HuH-7.5 (cell line): ENCODE measurements at regions not wholly inside any gene's neighbourhood (a gene's known extent, or its start where the extent isn't known, plus 50 kb on each side); places are given as distances from the start of the nearest gene placed in this dataset.
"Not testable (repeated sequence)": the region's sequence is repeated elsewhere in the genome, so short reads cannot be mapped to it uniquely, and the experiment has no call there.

Experiments
- DNase-seq: peaks from one replicate; pipeline ENCODE4 v3.0.0; 2011; ENCODE audit warnings: low spot score

DNA sequence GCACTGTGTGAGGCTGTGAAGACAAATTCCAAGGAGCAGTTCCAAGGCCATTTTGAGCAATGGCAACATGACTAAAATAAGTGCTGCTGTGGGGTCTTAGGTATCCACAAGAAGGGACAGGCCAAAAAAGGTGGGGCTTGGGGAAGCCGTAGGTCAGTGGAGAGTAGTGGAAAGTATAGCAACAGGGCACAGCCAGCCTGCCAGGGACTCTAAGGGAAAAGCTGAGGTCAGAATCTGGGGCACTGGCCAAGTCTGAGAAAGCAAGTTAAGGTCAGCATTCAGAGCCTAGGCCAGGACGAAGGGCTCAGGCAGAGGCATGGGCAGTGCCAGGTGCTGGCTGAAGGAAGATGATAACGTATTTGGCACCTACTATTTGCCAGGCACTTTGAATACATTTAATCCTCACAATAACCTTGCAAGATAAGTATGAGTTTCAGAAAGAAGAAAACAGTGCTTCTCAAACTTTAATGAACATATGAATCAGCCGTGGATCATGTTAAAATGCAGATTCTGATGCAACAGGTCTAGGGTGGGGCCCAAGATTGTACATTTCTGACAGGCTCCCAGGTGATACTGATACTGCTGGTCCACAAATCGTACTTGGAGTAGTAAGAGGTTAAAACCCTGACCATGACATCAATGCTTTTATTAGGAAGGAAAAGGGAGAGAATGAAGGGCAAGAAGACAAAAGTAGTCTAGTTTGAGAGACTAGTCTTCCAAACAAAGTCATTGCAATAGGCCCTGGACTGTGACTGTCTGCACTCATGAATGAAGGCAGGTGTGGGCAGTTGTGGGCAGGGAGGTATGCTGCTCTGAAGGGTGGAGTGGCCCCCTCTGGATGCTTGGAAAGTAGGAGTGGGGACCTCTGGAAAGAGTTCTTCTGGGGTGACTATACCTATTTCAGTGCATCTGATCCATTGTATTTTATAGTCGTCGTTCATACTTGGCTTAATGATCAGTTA, 106.3 kb upstream of the ANKRD28 start:
- no peak for DNase-seq

DNA sequence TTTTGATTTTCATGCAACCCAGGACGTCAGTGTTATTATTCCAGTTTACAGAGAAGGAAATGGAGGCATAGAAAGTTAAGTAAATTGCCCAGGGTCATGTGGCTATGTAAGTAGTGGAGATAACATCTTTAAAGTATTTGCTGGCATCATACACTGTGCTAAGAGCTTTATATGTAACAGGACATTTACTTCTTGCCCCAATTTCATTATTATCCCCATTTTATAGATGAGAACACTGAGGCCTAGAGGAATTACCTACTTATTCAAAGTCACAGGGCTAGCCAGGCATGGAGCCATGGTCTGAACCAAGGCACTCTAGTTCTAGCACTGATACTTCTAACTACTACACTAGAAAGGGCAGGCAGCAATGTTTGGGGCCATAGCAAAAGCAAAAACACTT, 107.3 kb upstream of the ANKRD28 start:
- no peak for DNase-seq

DNA sequence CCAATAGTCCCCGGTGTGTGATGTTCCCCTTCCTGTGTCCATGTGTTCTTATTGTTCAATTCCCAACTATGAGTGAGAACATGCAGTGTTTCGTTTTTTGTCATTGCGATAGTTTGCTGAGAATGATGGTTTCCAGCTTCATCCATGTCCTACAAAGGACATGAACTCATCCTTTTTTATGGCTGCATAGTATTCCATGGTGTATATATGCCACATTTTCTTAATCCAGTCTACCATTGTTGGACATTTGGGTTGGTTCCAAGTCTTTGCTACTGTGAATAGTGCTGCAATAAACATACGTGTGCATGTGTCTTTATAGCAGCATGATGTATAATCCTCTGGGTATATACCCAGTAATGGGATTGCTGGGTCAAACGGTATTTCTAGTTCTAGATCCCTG, 109.6 kb upstream of the ANKRD28 start:
- not testable (repeated sequence) for DNase-seq

DNA sequence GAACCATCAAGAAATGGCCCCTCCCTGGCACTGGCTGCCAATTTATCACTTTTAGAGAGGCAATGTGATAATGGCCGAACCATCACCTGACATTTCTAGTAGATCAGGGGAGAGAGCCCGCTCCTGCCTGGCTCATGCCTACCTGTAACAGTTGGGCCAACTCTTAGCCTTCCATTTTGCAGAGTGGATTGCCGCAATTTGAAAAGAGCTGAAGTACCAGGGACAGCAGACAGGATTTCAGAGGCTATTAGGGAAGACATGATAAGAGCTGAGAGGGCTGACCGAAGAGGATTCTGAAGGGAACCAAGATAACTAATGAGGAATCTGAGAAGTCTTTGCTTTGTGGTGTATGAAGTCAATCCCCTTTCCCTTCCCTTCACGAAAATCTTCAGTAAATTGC, 121.2 kb upstream of the ANKRD28 start:
- no peak for DNase-seq

DNA sequence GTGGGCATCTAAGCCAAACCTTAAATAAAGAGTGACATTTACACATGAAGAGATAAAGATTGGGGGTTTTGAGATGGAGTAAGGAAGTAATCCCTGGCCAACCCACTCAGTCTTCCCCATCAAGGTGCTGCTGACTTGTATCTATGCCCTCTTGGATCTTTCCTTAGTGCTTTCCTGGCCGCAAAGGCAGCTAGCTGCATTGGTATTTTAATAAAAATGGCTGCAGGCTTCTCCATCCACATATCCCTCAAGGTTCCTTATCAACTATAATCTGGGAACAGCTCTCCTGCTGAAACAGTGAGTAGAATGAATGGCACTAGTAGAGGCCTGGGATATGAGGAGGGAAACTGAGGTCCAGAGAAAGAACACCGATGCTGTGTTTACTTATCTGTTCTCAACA, 122.2 kb upstream of the ANKRD28 start:
- DNase-seq: no peak

DNA sequence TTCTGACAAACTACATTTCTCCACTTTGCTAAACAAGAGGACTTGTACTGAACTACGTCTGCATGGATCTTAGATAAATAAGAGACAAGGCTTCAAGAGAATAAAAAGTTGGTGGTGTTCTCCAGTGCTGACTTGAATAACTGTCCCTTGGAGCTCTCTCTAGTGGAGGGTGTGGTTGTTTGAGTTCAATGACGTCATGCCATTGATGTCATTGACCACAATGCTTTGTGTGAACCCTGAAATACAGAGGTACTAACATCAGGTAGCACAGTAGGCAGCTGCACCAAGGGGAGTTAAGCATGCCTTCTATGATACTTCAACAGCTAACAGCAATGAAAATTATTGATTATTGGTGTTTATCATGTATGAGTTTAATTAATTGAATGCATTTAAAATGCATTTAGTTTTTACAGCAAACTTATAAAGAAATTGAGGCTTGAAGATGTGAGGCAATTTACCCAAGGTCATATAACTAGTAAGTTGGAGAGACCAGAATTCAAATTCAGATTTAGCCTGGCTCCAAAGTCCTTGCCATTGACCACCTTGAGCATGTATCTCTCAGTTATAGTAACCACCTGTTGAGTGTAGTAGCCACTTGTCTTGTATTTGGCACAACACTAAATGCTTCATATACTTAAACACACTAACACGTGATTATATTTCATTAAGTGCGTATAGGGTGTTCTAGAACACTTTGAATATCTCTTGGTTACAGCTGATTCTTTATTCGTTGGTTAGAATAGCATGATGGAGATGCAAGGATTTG, 126.0 kb upstream of the ANKRD28 start:
- DNase-seq: no peak

DNA sequence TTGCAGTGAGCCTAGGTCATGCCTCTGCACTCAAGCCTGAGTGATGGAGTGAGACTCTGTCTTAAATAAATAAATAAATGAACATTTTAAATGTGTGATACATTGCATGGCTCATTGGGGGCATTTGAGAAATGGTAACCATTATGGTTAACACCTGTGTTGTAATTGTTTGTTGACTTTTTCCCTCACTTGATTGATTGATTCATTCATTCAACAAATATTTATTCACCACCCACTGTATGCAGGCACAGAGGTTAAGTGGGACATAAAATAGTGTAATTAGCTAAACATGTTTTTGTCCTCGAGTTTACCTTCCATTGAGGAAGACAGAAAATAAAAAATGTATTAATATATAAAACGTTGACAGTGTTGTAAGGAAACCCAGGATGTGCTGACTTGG, 127.1 kb upstream of the ANKRD28 start:
- no peak for DNase-seq

DNA sequence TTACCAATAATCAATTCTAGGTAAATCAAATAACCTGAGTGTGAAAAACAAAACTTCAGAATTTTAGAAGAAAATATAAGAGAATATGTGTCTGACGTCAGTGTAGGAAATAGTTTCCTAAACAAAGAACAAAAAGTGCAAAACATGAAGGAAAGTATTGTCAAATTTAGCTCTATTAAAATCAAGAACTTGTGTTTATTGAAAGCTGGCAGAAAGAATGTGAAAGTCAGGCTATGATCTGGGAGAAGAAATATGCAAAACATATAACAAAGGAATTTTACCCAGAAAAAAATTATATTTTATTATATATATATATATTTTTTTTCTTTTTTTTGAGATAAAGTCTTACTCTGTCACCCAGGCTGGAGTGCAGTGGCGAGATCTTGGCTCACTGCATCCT, 129.1 kb upstream of the ANKRD28 start:
- no peak for DNase-seq

DNA sequence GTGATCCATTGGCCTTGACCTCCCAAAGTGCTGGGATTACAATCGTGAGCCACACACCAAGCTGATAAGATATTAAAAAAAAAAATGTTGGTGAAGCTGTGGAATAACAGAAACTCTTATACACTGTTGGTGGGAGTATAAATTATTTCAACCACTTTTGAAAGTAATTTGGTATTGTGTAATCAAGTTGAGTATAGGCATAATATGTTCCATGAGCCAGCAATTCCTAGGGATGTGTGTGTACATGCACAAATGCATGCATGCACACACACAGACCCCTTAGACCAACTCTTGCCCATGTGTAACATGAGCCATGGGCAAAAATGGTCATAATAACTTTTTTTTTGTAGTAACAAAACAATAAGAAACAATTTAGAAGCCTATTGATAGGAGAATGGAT, 130.2 kb upstream of the ANKRD28 start:
- no peak for DNase-seq

DNA sequence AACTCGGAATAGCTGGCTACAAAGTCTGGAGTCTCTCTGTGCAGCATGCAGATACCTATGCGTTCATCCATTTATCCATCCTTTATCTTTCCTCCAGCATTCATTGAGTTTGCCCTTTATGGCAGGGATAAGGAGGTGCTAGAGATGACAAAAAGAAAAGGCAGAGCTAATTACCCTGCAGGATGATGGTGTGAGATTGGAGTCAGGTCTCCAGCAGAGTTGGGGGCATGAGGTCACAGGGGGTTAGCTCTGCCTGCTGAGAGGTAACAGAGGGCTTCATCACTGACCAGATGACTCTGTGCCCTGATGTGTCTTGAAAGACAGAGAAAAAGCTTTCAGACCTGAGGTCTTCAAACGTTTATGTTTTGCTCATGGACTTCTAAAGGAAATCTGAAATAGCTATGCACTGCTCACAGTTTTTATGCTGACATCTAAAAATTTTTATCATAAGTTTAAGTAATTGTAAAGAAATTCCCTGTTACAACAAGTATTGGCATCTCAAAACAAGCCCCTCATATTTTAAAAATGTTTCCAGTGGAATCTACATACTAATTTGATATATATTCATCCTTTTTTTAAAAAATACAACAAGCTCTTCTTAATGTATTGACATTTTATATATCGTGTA, 132.3 kb upstream of the ANKRD28 start:
- DNase-seq: no peak

DNA sequence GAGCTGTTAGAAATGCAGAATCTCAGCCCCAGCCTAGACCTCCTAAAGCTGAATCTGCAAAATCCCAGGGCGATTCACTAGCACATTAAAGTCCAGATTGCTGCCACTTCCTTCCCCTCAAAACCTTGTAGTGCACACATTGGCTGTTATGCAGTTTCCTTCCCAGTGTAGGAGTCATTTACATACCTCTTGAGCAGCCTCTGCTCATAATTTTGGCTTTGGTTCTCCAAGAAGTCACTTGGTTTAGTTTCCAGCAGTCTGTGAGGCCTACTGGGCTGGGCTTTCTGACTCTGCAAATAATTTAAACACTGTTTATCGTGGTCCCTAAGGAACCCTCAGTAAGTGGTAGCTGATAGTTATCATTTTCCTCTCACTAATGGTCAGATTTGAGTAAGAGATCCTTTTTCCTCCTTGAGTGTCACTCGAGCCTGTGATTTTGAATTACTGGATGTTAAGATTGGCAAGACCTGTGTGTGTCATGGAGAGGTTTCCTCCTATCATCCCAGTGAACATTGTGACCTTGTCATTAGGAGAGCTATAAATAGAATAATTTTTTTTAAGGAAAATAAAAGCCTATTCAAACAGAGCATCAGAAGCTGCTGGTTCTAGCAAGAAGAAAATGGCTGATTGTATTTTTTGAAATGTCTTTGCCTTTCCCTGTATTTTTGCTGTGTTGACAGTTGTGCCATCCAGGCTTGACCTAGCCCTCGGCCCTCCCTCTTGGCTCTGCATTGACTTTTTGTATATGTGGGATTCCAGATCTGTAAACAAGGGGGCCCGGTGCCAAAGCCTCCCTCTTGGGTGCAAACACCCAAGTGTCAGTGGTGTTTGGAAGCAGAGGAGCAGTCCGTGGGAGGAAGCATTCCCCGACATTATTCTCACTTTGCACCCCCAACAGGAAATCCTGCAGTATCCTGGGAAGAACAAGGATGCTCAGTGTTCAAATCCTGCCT, 134.8 kb upstream of the ANKRD28 start:
- DNase-seq: no peak

DNA sequence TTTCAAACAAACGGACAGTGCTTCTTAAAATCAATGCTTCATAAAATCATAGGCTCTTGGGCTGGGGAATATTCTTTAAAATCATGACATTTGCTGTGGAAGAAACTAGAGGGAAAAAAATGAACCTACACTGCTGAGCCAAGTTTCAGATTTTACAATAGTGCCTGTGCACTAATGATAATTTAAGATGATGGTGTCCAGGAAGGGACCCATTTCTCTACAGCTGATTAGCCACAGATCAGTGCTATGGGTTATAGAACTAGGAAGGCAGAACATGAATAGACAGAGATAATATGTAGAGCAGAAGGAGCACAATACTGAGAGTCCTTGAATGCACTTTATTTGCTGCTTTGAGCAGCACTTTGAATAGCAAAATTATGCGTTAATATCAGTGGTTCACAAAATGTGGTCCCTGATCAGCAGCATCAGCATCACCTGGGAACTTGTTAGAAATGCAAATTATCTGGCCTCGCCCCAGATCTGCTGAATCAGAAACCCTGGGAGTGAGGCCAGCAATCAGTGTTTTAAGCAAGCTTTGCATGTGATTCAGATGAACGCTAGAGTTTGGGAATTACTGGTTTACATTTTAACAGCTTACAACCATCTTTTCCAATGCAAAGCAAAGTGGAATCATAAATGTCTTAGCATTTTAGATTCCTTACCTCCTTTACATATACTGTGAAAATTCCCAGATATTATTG, 135.8 kb upstream of the ANKRD28 start:
- DNase-seq: no peak

DNA sequence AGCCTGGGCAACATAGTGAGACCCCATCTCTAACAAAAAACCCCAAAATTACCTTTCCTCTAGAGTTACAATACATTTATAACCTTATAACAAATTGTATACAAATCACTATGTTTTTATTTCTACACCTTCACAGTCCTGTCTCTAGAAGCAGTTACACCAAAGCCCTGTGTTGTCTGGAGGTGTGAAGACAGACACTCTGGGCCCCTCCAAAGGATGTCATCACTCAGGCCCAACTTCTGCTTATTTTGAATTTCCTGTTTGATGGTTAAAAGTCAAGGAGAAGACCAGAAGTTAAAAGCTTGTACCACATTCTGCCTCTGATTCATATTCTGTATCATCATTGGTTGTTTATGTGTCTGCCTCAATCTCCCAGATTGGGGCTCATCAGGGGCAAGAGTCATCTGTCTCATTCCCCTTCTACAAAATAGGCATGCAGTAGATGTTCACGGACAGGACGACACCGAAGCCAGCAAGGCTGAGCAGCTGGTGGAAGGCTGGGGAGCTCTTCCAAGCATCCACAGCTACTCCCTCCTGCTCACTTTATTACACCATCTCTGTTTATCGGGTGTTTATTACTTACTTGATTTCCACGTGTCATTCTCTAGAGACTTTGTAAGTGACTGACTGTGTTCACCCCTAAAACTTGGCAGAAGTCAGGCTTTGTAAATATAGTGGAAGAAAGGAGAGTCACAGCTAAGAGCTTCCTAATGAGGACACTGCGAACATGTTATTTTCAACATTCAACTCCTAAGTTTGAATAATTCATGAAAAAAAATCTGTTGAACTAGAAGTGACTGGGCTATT, 136.8 kb upstream of the ANKRD28 start:
- DNase-seq: no peak

DNA sequence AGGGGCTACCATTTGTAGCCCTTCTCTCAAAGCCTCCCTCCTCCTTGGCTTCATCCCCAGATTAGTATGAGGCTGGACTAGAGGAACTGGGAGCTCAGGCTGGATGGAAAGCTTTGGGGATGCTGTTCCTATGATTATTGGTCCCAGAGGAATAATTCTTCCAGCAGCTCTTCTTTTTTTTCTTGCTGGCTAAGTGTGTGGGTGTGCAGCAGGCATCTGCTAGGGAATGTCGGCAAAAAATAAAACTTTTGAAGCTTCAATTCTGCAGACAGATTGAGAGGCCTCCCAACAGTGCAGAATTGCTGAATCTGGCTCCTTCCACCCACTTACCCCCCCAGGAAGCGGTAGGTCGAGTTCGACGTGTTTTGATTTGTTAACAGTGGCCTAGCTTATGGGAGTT, 138.5 kb upstream of the ANKRD28 start:
- DNase-seq: no peak

DNA sequence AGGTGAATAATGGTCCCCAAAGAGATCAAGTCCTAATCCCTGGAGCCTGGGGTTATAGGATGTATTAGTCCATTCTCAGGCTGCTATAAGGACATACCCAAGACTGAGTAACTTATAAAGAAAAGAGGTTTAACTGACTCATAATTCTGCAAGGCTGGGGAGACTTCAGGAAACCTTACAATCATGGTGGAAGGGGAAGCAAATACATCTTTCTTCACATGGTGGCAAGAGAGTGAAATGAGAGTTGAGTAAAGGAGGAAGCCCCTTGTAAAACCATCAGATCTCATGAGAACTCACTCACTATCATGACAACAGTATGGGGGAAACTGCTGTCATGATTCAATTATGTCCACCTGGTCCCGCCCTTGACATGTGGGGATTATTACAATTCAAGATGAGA, 142.9 kb upstream of the ANKRD28 start:
- no peak for DNase-seq

DNA sequence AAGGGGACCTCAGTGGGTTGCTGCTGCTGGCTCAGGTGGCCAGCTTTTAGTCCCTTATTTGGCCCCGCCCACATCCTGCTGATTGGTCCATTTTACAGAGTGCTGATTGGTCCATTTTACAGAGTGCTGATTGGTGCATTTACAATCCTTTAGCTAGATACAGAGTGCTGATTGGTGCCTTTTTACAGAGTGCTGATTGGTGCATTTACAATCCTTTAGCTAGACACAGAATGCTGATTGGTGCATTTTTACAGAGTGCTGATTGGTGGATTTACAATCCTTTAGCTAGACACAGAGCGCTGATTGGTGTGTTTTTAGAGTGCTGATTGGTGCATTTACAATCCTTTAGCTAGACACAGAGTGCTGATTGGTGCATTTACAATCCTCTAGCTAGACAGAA, 143.7 kb upstream of the ANKRD28 start:
- DNase-seq: not testable (repeated sequence)

DNA sequence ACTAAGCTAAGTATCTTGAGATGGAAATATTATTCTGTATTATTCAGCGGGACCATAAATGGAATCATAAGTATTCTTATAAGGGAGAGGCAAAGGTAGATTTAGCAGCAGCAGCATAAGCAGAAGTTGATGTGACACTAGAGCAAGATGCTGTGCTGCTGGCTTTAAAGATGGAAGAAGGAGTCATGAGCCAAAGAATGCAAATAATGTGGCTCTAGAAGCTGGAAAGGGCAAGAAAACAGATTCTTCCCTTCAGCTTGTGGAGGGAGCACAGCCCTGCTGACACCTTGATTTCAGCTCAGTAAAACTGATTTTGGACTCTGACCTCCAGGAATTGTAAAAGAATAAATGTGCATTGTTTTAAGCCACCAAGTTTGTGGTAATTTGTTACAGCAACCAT, 144.2 kb upstream of the ANKRD28 start:
- DNase-seq: no peak

DNA sequence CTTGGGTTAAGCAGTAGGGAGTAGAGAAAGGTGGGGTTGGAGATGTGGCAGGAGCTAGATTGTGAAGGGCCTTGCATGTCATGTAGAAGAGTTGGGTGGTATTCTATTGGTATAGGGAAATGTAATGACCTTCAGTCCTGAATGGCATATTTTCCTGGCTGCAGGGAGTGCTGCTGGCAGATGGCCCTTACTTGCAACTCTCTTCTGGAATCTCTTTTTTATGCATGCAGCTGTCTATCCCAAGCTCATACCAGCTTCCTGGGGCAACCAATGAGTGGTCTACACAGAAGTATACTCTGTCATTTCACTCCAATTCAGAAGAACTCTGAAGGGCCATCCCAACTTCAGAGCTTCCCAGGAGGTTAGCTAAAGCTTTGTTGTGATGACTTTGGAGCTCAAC, 144.7 kb upstream of the ANKRD28 start:
- no peak for DNase-seq

DNA sequence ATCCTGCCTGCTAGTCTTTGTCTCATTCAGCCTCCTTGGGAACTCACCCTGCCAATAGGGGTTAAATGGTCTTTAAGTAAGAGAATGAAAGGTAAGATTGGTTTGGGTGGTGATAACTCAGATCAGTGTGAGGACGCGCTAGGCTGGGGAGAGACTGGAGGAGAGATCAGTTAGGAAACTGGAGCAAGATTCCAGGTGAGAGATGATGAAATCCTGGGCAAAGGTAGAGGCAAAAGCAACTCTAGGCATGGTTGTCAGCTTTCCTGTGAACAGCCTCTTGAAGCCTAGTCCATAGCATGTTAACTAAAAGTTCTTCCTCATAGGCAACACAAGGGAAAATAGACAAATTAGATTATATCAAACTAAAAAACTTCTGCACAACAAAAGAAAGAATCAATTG, 145.2 kb upstream of the ANKRD28 start:
- no peak for DNase-seq

DNA sequence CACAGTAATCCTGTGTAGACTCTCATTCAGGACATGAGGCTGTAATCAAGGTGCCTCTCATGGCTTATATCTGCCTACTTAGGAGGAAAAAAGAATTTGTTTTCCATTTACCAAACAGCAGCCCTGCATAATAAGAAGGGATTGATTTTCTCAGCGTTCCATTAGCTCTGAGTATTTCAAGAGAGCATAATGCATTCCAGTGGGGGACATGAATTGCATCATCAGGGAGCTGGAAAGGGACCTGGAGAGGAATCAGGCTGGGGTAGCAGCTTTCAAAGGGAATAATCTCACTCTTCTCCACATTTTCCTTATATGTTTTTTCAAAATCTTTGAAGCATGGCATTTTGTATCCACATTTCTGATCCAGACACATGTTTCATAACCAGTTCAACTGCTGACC, 150.6 kb upstream of the ANKRD28 start:
- no peak for DNase-seq
